Activated T-cell treated with anti-CD3 and anti-CD28 coated beads, Interleukin-2, amount 50 U/mL, for 4 hours (primary cell): ENCODE measurements at regions not wholly inside any gene's neighbourhood (a gene's known extent, or its start where the extent isn't known, plus 50 kb on each side); places are given as distances from the start of the nearest gene placed in this dataset.

Experiments used
- ATAC-seq, 2 donors: fragments of 200-7000 bp; cut with Tn5 transposase; one replicate each; pipeline ENCODE4 v1.10.0; 2021
- DNase-seq: peaks from one replicate; pipeline ENCODE4 v3.0.0-alpha.2; 2020
- H3K27me3 Mint-ChIP-seq: one replicate; pipeline ENCODE4 v1.8.0; 2021; ENCODE audit warnings: low read depth, mixed read lengths
- H3K36me3 Mint-ChIP-seq: one replicate; pipeline ENCODE4 v1.8.0; 2022; ENCODE audit warnings: mixed read lengths; ENCODE audit not compliant: insufficient read depth
- H3K4me1 Mint-ChIP-seq: one replicate; pipeline ENCODE4 v1.8.0; 2021; ENCODE audit warnings: low read depth, mixed read lengths
- H3K4me3 Mint-ChIP-seq: one replicate; pipeline ENCODE4 v1.8.0; 2021; ENCODE audit warnings: mild to moderate bottlenecking, moderate library complexity, mixed read lengths
- H3K9me3 Mint-ChIP-seq: one replicate; pipeline ENCODE4 v1.8.0; 2021; ENCODE audit warnings: mixed read lengths

- Mint-ChIP-seq H3K36me3 (no peaks in the 10 kb centered on the region), H3K4me3 (no peak overlapping the region), H3K4me1 (no peaks in the 10 kb centered on the region), H3K9me3 (no peaks in the 10 kb centered on the region), H3K27me3 (peaks cover 3% of the 10 kb centered on the region)
- ATAC-seq: no peak
- DNase-seq: no peak
Observed at GRCh38 chr4:14893713-14894112, 108.6 kb upstream of the CPEB2 start.

GRCh38 chr4:14894392-14895292 lies 107.6 kb upstream of the CPEB2 start:
- ATAC-seq (no peak), DNase-seq (no peak)
- no peaks in the 10 kb centered on the region for H3K36me3 Mint-ChIP-seq
- no peak overlapping the region for H3K4me3 Mint-ChIP-seq
- peaks cover 3% of the 10 kb centered on the region for H3K27me3 Mint-ChIP-seq
- H3K9me3 Mint-ChIP-seq: no peaks in the 10 kb centered on the region
- no peaks in the 10 kb centered on the region for H3K4me1 Mint-ChIP-seq

GRCh38 chr4:14896656-14897175 lies 105.6 kb upstream of the CPEB2 start:
- DNase-seq (no peak), ATAC-seq (no peak)
- H3K36me3 Mint-ChIP-seq: no peaks in the 10 kb centered on the region
- peaks cover 3% of the 10 kb centered on the region for H3K27me3 Mint-ChIP-seq
- no peaks in the 10 kb centered on the region for H3K4me1 Mint-ChIP-seq
- no peaks in the 10 kb centered on the region for H3K9me3 Mint-ChIP-seq
- no peak overlapping the region for H3K4me3 Mint-ChIP-seq

- no peaks in the 10 kb centered on the region for H3K36me3 Mint-ChIP-seq
- DNase-seq: no peak
Observed at GRCh38 chr4:14897217-14897616, 105.1 kb upstream of the CPEB2 start.

GRCh38 chr4:14898989-14899388 lies 103.3 kb upstream of the CPEB2 start:
- H3K4me3 Mint-ChIP-seq: no peak overlapping the region
- H3K4me1 Mint-ChIP-seq: no peaks in the 10 kb centered on the region
- ATAC-seq (no peak), DNase-seq (no peak)
- peaks cover 7% of the 10 kb centered on the region for H3K27me3 Mint-ChIP-seq
- no peaks in the 10 kb centered on the region for H3K36me3 Mint-ChIP-seq
- no peaks in the 10 kb centered on the region for H3K9me3 Mint-ChIP-seq

More at GRCh38 chr4:14897217-14897616, 105.1 kb upstream of the CPEB2 start:
- H3K4me1 Mint-ChIP-seq: no peaks in the 10 kb centered on the region
- H3K27me3 Mint-ChIP-seq: peaks cover 3% of the 10 kb centered on the region
- ATAC-seq: no peak
- H3K4me3 Mint-ChIP-seq: no peak overlapping the region
- no peaks in the 10 kb centered on the region for H3K9me3 Mint-ChIP-seq

GRCh38 chr4:14902342-14902741 lies 99.9 kb upstream of the CPEB2 start:
- H3K36me3 Mint-ChIP-seq: no peaks in the 10 kb centered on the region
- H3K9me3 Mint-ChIP-seq: no peaks in the 10 kb centered on the region
- H3K4me1 Mint-ChIP-seq: peaks cover 2% of the 10 kb centered on the region
- no peak overlapping the region for H3K4me3 Mint-ChIP-seq
- H3K27me3 Mint-ChIP-seq: peaks cover 7% of the 10 kb centered on the region
- no peak for DNase-seq
- no peak for ATAC-seq

GRCh38 chr4:14903321-14903720 lies 99.0 kb upstream of the CPEB2 start:
- no peaks in the 10 kb centered on the region for H3K36me3 Mint-ChIP-seq
- no peaks in the 10 kb centered on the region for H3K9me3 Mint-ChIP-seq
- no peak overlapping the region for H3K4me3 Mint-ChIP-seq
- DNase-seq (no peak), ATAC-seq (no peak)
- H3K4me1 Mint-ChIP-seq: peaks cover 2% of the 10 kb centered on the region
- peaks cover 6% of the 10 kb centered on the region for H3K27me3 Mint-ChIP-seq

- DNase-seq (no peak), ATAC-seq (no peak)
- Mint-ChIP-seq H3K9me3 (no peaks in the 10 kb centered on the region), H3K4me1 (peaks cover 2% of the 10 kb centered on the region), H3K27me3 (peaks cover 20% of the 10 kb centered on the region), H3K36me3 (no peaks in the 10 kb centered on the region), H3K4me3 (no peak overlapping the region)
Observed at GRCh38 chr4:14906805-14907204, 95.5 kb upstream of the CPEB2 start.

GRCh38 chr4:14908635-14909034 lies 93.6 kb upstream of the CPEB2 start:
- no peak overlapping the region for H3K4me3 Mint-ChIP-seq
- ATAC-seq: no peak
- peaks cover 21% of the 10 kb centered on the region for H3K27me3 Mint-ChIP-seq
- no peaks in the 10 kb centered on the region for H3K9me3 Mint-ChIP-seq
- no peaks in the 10 kb centered on the region for H3K36me3 Mint-ChIP-seq
- DNase-seq: no peak
- peaks cover 2% of the 10 kb centered on the region for H3K4me1 Mint-ChIP-seq

- H3K36me3 Mint-ChIP-seq: no peaks in the 10 kb centered on the region
Observed at GRCh38 chr4:14910411-14910810, 91.9 kb upstream of the CPEB2 start.

GRCh38 chr4:14912426-14912825 lies 89.9 kb upstream of the CPEB2 start:
- no peak for DNase-seq
- H3K27me3 Mint-ChIP-seq: peaks cover 29% of the 10 kb centered on the region
- no peaks in the 10 kb centered on the region for H3K4me1 Mint-ChIP-seq
- no peaks in the 10 kb centered on the region for H3K36me3 Mint-ChIP-seq
- no peak overlapping the region for H3K4me3 Mint-ChIP-seq
- no peaks in the 10 kb centered on the region for H3K9me3 Mint-ChIP-seq
- ATAC-seq: no peak

More at GRCh38 chr4:14910411-14910810, 91.9 kb upstream of the CPEB2 start:
- DNase-seq: no peak
- no peak overlapping the region for H3K4me3 Mint-ChIP-seq
- no peaks in the 10 kb centered on the region for H3K9me3 Mint-ChIP-seq
- peaks cover 20% of the 10 kb centered on the region for H3K27me3 Mint-ChIP-seq
- no peak for ATAC-seq
- peaks cover 2% of the 10 kb centered on the region for H3K4me1 Mint-ChIP-seq

GRCh38 chr4:14915018-14915417 lies 87.3 kb upstream of the CPEB2 start:
- ATAC-seq (no peak), DNase-seq (no peak)
- Mint-ChIP-seq H3K4me3 (no peak overlapping the region), H3K27me3 (peaks cover 19% of the 10 kb centered on the region), H3K4me1 (no peaks in the 10 kb centered on the region), H3K36me3 (no peaks in the 10 kb centered on the region), H3K9me3 (no peaks in the 10 kb centered on the region)

- H3K27me3 Mint-ChIP-seq: peaks cover 13% of the 10 kb centered on the region
- H3K36me3 Mint-ChIP-seq: no peaks in the 10 kb centered on the region
- H3K9me3 Mint-ChIP-seq: no peaks in the 10 kb centered on the region
- DNase-seq: no peak
- no peaks in the 10 kb centered on the region for H3K4me1 Mint-ChIP-seq
- ATAC-seq: no peak
- no peak overlapping the region for H3K4me3 Mint-ChIP-seq
Observed at GRCh38 chr4:14916554-14917297, 85.6 kb upstream of the CPEB2 start.

GRCh38 chr4:14917298-14917633 lies 85.0 kb upstream of the CPEB2 start:
- peaks cover 13% of the 10 kb centered on the region for H3K27me3 Mint-ChIP-seq
- H3K4me3 Mint-ChIP-seq: no peak overlapping the region
- no peaks in the 10 kb centered on the region for H3K4me1 Mint-ChIP-seq
- H3K9me3 Mint-ChIP-seq: no peaks in the 10 kb centered on the region
- no peaks in the 10 kb centered on the region for H3K36me3 Mint-ChIP-seq
- ATAC-seq (no peak), DNase-seq (no peak)

- H3K4me1 Mint-ChIP-seq: no peaks in the 10 kb centered on the region
- H3K9me3 Mint-ChIP-seq: no peaks in the 10 kb centered on the region
- ATAC-seq: no peak
- H3K4me3 Mint-ChIP-seq: no peak overlapping the region
- peaks cover 11% of the 10 kb centered on the region for H3K27me3 Mint-ChIP-seq
- H3K36me3 Mint-ChIP-seq: no peaks in the 10 kb centered on the region
- no peak for DNase-seq
Observed at GRCh38 chr4:14918336-14918735, 83.9 kb upstream of the CPEB2 start.
